Central memory CD8-positive, alpha-beta T cell (primary cell): ENCODE measurements at regions not wholly inside any gene's neighbourhood (a gene's known extent, or its start where the extent isn't known, plus 50 kb on each side); places are given as distances from the start of the nearest gene placed in this dataset.

ENCODE experiments used
- ATAC-seq: fragments of 150-1000 bp; cut with Tn5 transposase; replicated peaks from 2 replicates; pipeline ENCODE4 v1.10.0; 2022; ENCODE audit warnings: mild to moderate bottlenecking, moderate FRiP score, moderate number of reproducible peaks; ENCODE audit not compliant: poor library complexity, severe bottlenecking; ENCODE audit errors: extremely low read depth
- DNase-seq, 2 donors: peaks; one replicate each; pipeline ENCODE4 v3.0.0; 2021; ENCODE audit warnings: low spot score in 2 of 2
- H3K27ac Mint-ChIP-seq: one replicate; pipeline ENCODE4 v1.8.0; 2022; ENCODE audit warnings: low read depth, mild to moderate bottlenecking, moderate library complexity, mixed read lengths
- H3K27me3 Mint-ChIP-seq: one replicate; pipeline ENCODE4 v1.8.0; 2022; ENCODE audit warnings: mixed read lengths
- H3K36me3 Mint-ChIP-seq: one replicate; pipeline ENCODE4 v1.8.0; 2022; ENCODE audit warnings: mild to moderate bottlenecking, moderate library complexity, mixed read lengths; ENCODE audit not compliant: insufficient read depth
- H3K4me1 Mint-ChIP-seq: one replicate; pipeline ENCODE4 v1.8.0; 2022; ENCODE audit warnings: mixed read lengths
- H3K4me3 Mint-ChIP-seq: one replicate; pipeline ENCODE4 v1.8.0; 2022; ENCODE audit warnings: mild to moderate bottlenecking, moderate library complexity, mixed read lengths
- H3K9me3 Mint-ChIP-seq: one replicate; pipeline ENCODE4 v1.8.0; 2022; ENCODE audit warnings: mixed read lengths

GRCh38 chr7:340979-341694 lies 51.2 kb downstream of the FOXL3 start:
- Mint-ChIP-seq H3K36me3 (no peaks in the 10 kb centered on the region), H3K4me3 (no peak overlapping the region), H3K9me3 (no peaks in the 10 kb centered on the region), H3K27me3 (peaks cover 21% of the 10 kb centered on the region), H3K4me1 (no peaks in the 10 kb centered on the region), H3K27ac (no peak overlapping the region)
- ATAC-seq, result no peak
- DNase-seq, result no peak

- H3K4me3 Mint-ChIP-seq, result no peak overlapping the region
- peaks cover 4% of the 10 kb centered on the region for H3K36me3 Mint-ChIP-seq
- no peak overlapping the region for H3K27ac Mint-ChIP-seq
- H3K27me3 Mint-ChIP-seq, result peaks cover 21% of the 10 kb centered on the region
- H3K4me1 Mint-ChIP-seq, result no peaks in the 10 kb centered on the region
- ATAC-seq (no peak), DNase-seq (no peak)
- no peaks in the 10 kb centered on the region for H3K9me3 Mint-ChIP-seq
These were observed 52.1 kb downstream of the FOXL3 start for GRCh38 chr7:341841-342638.

- Mint-ChIP-seq H3K27me3 (peaks cover 21% of the 10 kb centered on the region), H3K36me3 (peaks cover 6% of the 10 kb centered on the region), H3K4me1 (no peaks in the 10 kb centered on the region), H3K4me3 (no peak overlapping the region), H3K27ac (no peak overlapping the region), H3K9me3 (no peaks in the 10 kb centered on the region)
- DNase-seq, result no peak
- ATAC-seq, result no peak
These were observed 52.8 kb downstream of the FOXL3 start for GRCh38 chr7:342681-343216.

DNA sequence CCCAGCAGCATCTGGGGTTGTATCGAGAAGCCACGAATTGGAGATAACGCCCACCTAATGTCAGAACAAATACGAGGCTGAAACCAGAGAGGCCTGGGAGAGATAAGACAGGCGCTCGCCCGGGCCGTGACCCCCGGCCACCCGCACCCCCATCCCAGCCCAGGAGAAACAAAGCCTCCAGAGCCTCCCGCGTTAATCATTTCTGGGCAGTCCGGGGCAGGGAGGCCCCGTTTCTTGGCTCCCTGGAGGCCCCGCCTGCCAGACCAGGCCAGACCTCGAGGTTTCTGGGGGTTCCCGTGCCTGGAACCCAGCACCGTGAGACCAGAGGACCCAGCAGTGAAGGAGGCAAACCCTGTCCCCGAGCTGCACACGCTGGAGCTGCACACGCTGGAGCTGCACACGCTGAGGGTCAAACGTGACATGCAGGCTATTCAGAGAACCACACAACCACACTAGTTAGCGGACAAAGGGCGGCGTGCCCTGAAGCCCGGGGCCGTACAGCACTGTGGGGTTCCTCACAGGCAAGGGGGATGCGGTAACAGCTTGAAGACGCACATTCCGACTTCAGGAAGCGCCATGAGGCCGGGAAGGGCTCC lies 53.4 kb downstream of the FOXL3 start:
- H3K27me3 Mint-ChIP-seq, result peaks cover 21% of the 10 kb centered on the region
- peaks cover 6% of the 10 kb centered on the region for H3K36me3 Mint-ChIP-seq
- DNase-seq (no peak), ATAC-seq (no peak)
- H3K27ac Mint-ChIP-seq, result no peak overlapping the region
- no peaks in the 10 kb centered on the region for H3K4me1 Mint-ChIP-seq
- no peaks in the 10 kb centered on the region for H3K9me3 Mint-ChIP-seq
- no peak overlapping the region for H3K4me3 Mint-ChIP-seq

DNA sequence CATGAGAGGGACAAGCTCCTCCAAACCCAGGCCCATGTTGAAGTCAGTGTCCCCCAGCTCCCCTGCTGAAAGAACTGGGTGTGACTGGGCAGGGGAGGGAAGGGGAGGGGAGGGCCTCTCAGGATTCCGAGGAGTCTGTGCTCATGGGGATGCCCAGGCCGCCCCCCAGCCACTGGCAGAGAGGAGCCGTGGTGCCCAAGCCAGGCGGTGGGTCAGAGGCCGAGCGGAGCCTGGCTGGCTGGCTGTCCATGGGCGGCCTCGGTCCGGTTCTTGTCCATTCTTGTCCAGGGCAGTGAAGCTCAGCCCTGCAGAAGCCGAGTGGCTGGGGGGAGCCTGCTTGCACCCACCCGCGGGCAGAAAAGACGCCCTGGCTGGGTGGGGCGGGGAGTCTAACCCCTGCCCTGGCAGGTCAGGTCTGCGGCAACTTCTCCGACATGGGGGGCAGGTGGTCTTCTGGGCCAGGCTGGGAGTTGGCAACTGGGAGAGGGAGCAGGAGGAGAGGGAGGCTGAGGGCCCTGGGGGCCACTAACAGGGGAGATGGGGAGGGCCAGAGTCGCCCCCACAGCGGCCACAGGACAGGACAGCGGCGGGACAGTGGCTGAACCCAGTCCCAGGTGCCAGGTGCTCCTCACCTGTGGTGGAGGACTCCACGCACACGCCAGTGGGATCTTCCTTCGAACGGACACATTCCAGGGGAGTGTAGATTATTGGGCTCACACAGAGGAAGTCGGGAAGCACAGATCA lies 54.1 kb downstream of the FOXL3 start:
- H3K27me3 Mint-ChIP-seq, result peaks cover 21% of the 10 kb centered on the region
- DNase-seq, result no peak
- ATAC-seq, result no peak
- H3K4me3 Mint-ChIP-seq, result no peak overlapping the region
- no peaks in the 10 kb centered on the region for H3K4me1 Mint-ChIP-seq
- no peak overlapping the region for H3K27ac Mint-ChIP-seq
- H3K36me3 Mint-ChIP-seq, result peaks cover 7% of the 10 kb centered on the region
- H3K9me3 Mint-ChIP-seq, result no peaks in the 10 kb centered on the region

GRCh38 chr7:344608-344994 lies 54.6 kb downstream of the FOXL3 start:
- Mint-ChIP-seq H3K27me3 (peaks cover 16% of the 10 kb centered on the region), H3K36me3 (peaks cover 8% of the 10 kb centered on the region), H3K4me1 (no peaks in the 10 kb centered on the region), H3K9me3 (no peaks in the 10 kb centered on the region), H3K27ac (no peak overlapping the region), H3K4me3 (no peak overlapping the region)
- no peak for DNase-seq
- ATAC-seq, result no peak

DNA sequence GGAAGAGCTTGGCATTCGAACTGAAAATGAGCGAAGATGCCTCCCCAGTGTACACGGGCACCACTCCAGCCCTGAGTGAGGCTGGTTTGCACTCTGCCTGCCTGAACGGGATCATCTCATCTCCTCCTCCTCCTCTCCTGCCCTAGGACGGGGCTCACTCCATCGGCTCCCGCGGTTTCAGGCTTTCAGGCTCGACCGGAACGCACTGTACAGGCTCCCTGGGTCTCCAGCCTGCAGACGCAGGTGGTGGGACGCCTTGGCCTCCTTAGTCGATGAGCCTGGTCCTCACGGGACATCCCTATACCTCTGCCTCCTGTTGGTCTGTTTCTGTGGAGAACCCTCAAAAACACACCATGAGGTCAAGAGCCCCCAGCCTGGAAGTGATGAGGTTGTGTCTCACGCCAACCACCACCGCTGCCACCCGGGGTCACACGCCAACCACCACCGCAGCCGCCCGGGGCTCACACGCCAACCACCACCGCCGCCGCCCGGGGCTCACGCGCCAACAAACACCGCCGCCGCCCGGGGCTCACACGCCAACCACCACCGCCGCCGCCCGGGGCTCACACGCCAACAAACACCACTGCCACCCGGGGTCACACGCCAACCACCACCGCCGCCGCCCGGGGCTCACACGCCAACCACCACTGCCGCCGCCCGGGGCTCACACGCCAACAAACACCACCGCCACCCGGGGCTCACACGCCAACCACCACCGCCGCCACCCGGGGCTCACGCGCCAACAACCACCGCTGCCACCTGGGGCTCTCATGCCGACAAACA lies 56.3 kb downstream of the FOXL3 start:
- Mint-ChIP-seq H3K27ac (no peak overlapping the region), H3K4me1 (no peaks in the 10 kb centered on the region), H3K36me3 (peaks cover 8% of the 10 kb centered on the region), H3K9me3 (no peaks in the 10 kb centered on the region), H3K4me3 (no peak overlapping the region), H3K27me3 (peaks cover 9% of the 10 kb centered on the region)
- DNase-seq (no peak), ATAC-seq (no peak)

GRCh38 chr7:347001-347590 lies 57.1 kb downstream of the FOXL3 start:
- H3K9me3 Mint-ChIP-seq, result no peaks in the 10 kb centered on the region
- H3K4me1 Mint-ChIP-seq, result peaks cover 5% of the 10 kb centered on the region
- no peak for ATAC-seq
- H3K36me3 Mint-ChIP-seq, result peaks cover 11% of the 10 kb centered on the region
- DNase-seq, result no peak
- H3K4me3 Mint-ChIP-seq, result no peak overlapping the region
- H3K27ac Mint-ChIP-seq, result no peak overlapping the region
- H3K27me3 Mint-ChIP-seq, result peaks cover 7% of the 10 kb centered on the region

DNA sequence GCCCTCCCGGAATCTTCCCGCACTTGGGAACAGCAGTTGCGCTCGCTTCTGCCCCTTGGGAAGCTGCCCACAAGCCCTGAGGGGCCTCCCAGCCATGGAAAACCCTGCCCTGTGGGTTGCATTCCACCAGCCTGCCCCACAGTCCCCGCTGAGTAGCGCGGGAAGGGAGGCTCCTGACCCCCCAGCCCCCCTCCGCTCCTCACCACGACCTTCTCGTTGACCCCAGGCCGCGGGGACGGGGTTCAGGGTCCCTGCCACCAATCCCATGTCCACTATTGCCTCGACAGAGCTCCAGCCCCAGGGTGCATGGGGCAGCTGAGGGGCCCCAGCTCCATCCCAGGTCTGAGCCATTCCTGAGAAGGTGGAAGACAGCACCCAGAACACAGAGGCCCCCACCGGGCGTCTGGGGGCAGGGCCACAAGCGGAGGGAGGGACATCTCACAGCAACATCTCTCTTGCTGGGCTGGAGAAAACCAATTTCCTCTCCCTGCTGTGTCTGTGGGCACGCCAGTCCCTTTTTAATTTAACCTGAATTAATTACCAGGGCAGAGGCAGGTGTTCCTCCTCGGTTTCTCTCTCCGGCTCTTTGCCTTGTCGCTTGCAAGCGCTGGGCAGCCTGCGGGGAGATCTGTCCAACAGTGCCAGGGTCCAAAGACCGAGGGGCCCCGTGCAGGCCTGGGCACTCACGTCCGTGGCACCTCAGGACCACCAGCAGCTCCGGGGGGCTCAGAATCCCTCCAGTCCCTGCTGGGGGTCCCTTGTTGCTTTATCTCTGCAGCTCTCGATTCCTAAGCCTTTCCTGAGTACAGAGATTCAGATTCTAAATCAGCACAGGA lies 57.9 kb downstream of the FOXL3 start:
- H3K27me3 Mint-ChIP-seq, result no peaks in the 10 kb centered on the region
- H3K4me1 Mint-ChIP-seq, result peaks cover 12% of the 10 kb centered on the region
- ATAC-seq (no peak), DNase-seq (no peak)
- no peak overlapping the region for H3K4me3 Mint-ChIP-seq
- no peak overlapping the region for H3K27ac Mint-ChIP-seq
- H3K9me3 Mint-ChIP-seq, result no peaks in the 10 kb centered on the region
- H3K36me3 Mint-ChIP-seq, result peaks cover 11% of the 10 kb centered on the region

GRCh38 chr7:348480-348844 lies 58.5 kb downstream of the FOXL3 start:
- peaks cover 12% of the 10 kb centered on the region for H3K4me1 Mint-ChIP-seq
- no peak overlapping the region for H3K4me3 Mint-ChIP-seq
- no peak overlapping the region for H3K27ac Mint-ChIP-seq
- DNase-seq, result no peak
- H3K27me3 Mint-ChIP-seq, result no peaks in the 10 kb centered on the region
- peaks cover 11% of the 10 kb centered on the region for H3K36me3 Mint-ChIP-seq
- no peaks in the 10 kb centered on the region for H3K9me3 Mint-ChIP-seq
- ATAC-seq, result no peak
